GM23338 (cell line): ENCODE measurements at regions not wholly inside any gene's neighbourhood (a gene's known extent, or its start where the extent isn't known, plus 50 kb on each side); places are given as distances from the start of the nearest gene placed in this dataset.

ENCODE experiments used
- EZH2 ChIP-seq: fragments of 200-600 bp; sonication (generic); IDR thresholded peaks from one replicate; pipeline ENCODE4 v1.8.0; 2017; ENCODE audit warnings: antibody characterized with exemption, mild to moderate bottlenecking, low read depth; ENCODE audit not compliant: unreplicated experiment
- EZH2phosphoT487 ChIP-seq: fragments of 200-600 bp; sonication (generic); IDR thresholded peaks from one replicate; pipeline ENCODE4 v1.8.1; 2018; ENCODE audit warnings: antibody characterized with exemption; ENCODE audit not compliant: unreplicated experiment
- POLR2AphosphoS5 ChIP-seq: IDR thresholded peaks from 2 replicates; pipeline ENCODE4 v1.6.1; 2016; ENCODE audit warnings: antibody characterized with exemption, low read depth
- STAT1 ChIP-seq: IDR thresholded peaks from one replicate; pipeline ENCODE4 v1.6.1; 2016; ENCODE audit warnings: antibody characterized with exemption; ENCODE audit not compliant: unreplicated experiment
- ZNF114 ChIP-seq: fragments of 250-450 bp; sonication (Bioruptor Pico); IDR thresholded peaks from 2 replicates; pipeline ENCODE4 v1.5.0; 2020; ENCODE audit warnings: mild to moderate bottlenecking, moderate library complexity
- TF ChIP-seq, protein P1 (sequence below), 2 experiments: fragments of 200-600 bp in 1 of 2; sonication (generic) in 1 of 2; conservative IDR thresholded peaks; 2 replicates each; pipeline versions ENCODE4 v1.5.1 to v1.6.1; 2016 to 2017; ENCODE audit warnings: antibody characterized with exemption in 2 of 2, low read depth in 2 of 2, mild to moderate bottlenecking in 2 of 2, moderate library complexity in 1 of 2
- TF ChIP-seq, protein P2 (sequence below): IDR thresholded peaks from 2 replicates; pipeline ENCODE4 v1.6.1; 2016; ENCODE audit warnings: antibody characterized with exemption

DNA sequence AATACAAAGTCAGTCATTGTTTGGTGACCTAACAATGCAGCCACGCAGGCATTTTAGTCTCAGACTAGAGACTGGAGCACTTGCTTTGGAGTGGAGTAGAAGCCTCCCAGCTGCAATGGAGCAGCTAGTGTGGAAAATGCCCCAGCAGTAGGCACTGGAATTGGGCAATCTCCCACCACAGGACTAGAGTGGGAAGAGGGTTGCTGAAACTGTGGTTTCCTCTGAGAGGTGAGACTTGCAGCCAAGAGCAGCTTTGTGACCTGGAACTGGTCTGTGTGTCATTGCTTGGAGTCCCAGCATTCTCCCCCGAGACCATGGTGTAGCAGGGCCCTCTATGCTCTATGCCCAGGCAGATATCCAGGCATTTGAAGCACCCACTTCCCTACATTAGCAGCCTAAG lies 556.3 kb downstream of the UQCRFS1 start:
- TF ChIP-seq, protein P1, sequence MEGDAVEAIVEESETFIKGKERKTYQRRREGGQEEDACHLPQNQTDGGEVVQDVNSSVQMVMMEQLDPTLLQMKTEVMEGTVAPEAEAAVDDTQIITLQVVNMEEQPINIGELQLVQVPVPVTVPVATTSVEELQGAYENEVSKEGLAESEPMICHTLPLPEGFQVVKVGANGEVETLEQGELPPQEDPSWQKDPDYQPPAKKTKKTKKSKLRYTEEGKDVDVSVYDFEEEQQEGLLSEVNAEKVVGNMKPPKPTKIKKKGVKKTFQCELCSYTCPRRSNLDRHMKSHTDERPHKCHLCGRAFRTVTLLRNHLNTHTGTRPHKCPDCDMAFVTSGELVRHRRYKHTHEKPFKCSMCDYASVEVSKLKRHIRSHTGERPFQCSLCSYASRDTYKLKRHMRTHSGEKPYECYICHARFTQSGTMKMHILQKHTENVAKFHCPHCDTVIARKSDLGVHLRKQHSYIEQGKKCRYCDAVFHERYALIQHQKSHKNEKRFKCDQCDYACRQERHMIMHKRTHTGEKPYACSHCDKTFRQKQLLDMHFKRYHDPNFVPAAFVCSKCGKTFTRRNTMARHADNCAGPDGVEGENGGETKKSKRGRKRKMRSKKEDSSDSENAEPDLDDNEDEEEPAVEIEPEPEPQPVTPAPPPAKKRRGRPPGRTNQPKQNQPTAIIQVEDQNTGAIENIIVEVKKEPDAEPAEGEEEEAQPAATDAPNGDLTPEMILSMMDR (conservative IDR thresholded peaks at IDR 0.05; ENCODE audit: low read depth in 2 of 2) = no peak
- TF ChIP-seq POLR2AphosphoS5 = no peak
- no peak for TF ChIP-seq STAT1
- TF ChIP-seq EZH2 = no peak
- TF ChIP-seq ZNF114 (CRISPR knock-in tag) = no peak
- TF ChIP-seq EZH2phosphoT487 = no peak
- TF ChIP-seq, protein P2, sequence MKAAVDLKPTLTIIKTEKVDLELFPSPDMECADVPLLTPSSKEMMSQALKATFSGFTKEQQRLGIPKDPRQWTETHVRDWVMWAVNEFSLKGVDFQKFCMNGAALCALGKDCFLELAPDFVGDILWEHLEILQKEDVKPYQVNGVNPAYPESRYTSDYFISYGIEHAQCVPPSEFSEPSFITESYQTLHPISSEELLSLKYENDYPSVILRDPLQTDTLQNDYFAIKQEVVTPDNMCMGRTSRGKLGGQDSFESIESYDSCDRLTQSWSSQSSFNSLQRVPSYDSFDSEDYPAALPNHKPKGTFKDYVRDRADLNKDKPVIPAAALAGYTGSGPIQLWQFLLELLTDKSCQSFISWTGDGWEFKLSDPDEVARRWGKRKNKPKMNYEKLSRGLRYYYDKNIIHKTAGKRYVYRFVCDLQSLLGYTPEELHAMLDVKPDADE = no peak
